CD4-positive, alpha-beta T cell treated with Interleukin-15 for 1 hour (primary cell): ENCODE measurements at regions not wholly inside any gene's neighbourhood (a gene's known extent, or its start where the extent isn't known, plus 50 kb on each side); places are given as distances from the start of the nearest gene placed in this dataset.

ENCODE experiments used
- DNase-seq: peaks from one replicate; pipeline ENCODE4 v3.0.0-alpha.2; 2020

DNA sequence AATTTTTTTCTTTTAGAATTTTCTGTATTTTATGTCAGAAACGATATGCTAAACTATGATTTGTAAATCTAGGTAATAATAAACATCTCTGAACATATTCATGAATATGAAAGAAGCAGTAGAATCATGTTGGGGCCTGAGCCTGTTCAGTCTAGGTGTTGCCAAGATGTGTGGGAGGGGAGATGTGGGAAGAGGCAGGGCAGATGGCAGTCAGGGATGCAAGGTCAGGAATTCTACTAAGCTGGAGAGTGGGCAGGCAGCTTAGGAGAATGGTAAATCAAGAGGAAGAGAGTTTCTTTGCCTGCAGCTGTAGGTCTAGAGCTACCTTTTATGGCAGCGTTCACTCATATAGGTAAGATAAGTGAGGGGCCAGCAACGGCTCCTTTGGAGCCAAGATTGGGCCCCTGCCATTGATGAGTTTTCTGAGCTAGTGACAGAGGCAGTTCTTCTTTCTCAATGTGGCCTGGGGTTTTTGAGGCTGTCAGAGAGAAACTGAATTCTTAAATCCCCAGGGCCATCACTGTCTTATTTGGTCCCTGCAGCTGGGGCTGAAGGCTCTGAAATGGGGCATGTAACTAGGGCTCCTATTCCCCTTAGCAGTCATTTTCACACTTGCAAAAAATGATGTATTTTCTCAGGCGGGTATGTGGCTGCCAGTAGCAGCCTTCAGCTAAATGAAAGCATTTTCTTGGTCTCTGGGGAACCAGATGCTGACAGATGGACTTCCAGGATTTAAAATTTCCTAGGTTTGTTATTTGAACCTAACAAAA lies 232.8 kb downstream of the PIK3C3 start:
- no peak for DNase-seq

DNA sequence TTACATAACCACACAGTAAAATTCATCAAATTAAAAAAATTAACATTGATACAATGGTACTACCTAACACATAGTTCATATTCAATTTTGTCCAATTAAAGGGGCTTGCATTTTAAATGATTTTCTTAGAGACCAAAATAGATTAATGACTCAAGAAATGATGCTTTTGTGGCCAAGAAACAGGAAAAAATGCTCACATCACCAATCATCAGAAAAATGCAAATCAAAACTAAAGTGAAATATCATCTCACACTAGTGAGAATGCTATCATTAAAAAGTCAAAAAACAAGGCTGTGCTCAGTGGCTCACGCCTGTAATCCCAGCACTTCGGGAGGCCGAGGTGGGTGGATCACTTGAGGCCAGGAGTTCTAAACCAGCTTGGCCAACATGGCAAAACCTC lies 235.6 kb downstream of the PIK3C3 start:
- no peak for DNase-seq

DNA sequence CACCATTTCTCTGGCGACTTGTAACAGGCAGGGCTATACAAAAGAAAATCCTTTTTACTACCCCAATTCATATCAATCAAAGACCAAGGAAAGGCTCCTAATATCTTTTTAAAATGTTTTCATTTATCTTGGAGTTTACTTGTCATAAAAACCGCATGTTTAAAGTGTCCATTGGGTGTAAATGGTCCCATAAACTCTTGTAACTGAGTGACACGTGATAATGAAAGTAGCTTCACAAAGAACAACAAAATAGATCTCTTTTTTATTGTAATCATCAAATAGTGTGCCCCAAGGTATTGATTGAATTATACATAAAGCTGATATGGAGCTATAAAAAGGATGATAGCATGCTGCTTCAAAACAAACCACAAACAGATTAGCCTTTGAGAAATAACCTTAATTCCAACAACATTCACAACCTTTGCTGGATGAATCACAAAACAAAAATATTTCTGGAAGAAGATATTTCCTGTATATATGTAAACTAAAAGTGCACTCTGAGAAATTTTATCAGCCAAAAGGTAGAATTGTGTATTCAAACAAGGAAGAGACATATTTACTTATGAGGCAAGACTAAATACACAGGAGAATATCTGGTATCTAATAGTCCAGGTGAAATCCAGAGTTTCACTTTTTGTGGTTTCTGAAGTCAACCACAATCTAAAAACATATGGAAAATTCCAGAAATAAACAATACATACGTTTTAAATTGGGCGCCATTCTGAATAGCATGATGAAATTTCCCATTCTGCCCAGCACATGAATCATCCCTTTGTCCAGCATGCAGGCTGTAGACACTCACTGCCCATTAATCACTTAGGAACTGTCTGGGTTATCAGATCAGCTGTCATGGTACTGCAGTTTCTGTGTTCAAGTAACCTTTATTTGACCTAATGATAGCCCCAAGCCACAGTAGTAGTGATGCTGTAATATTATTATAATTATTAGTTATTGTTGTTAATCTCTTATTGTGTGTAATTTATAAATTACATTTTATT lies 237.5 kb downstream of the PIK3C3 start:
- DNase-seq = no peak

DNA sequence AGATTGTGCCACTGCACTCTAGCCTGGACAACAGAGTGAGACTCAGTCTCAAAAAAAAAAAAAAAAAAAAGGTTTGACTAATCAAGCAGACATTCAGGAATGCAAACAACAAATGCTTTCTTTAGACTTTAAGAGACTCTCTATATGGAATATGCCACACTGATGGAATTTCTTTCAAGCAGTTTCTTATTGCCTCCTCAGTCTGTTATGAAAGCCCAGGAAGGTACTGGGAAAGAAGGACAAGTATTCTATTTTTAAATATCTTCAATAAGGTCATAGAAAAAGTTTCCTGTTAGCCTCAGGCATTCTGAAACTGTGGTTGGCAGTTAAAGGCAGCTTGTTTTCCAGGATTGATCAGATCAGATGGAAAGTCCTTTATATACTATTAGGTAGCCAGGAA lies 241.6 kb downstream of the PIK3C3 start:
- no peak for DNase-seq

DNA sequence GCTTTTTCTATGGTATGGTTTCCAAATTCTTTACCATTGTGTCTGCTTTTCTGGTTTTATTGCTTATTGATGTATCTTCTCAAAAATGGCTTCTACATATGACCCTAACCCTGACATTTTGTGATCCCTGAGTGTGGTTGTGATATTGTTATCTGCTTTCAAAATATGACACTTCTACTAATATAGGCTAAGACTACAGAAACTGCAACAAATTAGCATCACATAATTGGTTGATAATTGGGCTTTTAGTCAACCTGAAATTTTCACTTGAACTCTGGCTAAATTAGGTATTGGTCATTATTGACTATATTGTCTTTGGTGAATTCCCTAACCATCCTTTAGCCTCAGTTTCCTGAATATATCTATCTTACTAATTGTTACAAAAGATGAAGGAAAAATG lies 246.1 kb downstream of the PIK3C3 start:
- DNase-seq = no peak

DNA sequence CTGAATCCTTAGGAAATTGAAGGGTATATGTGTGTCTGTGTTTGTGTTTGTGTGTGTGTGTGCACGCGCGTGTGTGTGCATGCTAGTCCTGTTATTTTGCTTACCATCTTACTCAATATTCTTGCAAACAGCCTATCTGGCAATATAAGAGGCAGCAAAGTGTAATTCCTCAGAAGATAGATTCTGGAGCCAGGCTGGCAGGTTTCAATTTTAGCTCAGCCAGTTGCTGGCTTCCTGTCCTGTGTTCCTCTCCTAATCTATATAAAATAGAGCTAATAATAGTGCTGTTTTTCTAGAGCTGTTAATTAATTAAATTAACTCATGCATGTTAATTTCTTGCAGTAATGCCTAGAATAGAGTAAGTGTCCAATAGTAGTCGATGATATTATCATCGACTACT lies 256.2 kb downstream of the PIK3C3 start:
- no peak for DNase-seq

DNA sequence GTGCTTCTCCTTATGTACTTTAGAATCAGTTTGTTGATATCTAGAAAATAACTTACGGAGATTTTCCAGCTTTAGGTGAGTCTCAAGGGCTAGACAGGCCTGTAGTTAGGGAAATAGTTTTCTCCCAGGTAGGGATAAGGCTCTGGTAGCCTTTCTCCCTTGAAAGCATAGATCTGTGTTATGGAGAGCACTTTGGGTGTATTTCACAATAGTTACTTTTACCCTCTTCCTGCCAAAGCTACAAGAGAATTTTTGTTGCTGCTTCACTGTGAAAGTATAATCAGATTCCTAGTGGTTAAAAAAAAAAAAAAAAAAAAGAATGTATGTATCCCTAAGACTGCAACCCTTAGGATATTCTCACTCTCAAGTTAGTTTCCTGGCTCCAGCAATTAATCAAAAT lies 267.5 kb downstream of the PIK3C3 start:
- no peak for DNase-seq

DNA sequence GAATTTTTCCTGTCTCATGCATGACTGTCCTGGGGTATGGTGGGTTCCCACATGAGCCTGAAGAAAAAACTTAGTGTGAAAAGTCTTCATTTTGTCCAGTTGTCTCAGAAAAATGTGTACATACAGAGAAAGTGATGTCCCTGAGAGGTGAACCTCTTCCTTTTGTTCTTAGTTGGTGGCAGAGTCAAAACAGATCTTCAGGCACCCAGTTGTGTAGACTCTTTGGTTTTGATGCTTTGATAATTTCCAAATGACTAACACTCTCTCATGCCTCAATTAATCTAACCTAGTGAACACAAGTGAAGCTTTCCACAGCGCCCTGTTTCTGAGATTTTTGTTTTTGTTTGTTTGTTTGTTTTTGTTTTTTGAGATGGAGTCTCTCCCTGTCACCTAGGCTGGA lies 273.5 kb downstream of the PIK3C3 start:
- no peak for DNase-seq

DNA sequence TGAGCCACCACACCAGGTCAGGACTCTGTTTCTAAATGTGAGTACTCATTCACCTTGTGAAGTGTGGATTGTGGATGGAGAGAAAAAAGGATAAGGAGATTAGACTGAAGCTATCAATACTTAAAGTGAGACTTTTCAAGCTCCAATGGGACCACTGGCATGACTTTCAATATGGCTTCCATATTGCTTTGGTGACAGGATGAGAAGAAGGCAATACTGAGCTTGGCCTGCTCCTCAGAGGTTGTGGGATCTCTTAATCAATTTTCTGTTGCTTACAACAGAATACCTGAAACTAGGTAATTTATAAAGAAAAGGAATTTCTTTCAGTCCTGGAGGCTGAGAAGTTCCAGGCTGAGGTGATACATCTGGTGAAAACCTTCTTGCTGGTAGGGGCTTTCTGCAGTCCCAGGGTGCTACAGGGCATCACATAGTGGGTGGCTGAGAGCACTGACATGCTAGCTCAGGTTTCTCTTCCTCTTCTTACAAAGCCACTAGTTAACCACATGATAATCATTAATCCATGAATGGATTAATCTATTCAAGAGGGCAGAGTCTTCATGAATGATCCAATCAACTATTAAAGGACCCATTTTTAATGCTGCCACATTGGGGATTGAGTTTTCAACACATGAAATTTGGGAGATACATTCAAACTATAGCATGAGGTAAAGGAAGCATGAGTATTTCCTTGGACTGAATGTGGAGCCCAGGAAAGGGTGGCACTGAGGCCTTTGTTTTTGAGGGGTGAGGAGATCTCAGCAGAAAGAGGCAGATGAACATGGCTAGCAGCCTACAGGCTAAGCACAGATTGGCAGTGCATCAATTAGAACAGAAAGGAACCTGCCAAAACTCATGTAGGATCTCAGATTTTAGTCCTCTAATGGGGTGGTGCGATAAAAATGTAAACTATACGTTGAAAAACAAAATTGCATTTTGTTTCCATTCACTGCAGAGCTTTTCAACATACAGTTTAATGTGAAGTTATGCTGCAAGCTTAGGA lies 274.5 kb downstream of the PIK3C3 start:
- no peak for DNase-seq

DNA sequence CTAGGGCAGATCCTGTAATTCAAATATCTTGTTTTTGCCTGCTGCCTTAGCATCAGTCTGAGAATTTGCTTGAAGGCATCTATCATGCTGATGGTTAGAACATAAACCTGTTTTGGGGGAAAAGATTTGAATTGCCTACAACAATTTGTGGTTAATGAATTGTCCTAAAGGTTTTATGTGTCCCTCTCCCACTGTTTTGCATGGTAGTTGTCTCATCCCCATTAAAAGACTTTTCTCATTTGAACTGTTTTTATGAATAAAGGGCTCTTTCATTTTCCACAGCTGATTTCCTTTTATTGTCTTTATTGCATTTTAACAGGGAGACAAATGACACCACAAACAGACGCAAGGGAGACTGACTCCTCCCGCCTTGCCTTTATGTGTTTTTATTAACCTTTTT lies 275.6 kb downstream of the PIK3C3 start:
- no peak for DNase-seq

DNA sequence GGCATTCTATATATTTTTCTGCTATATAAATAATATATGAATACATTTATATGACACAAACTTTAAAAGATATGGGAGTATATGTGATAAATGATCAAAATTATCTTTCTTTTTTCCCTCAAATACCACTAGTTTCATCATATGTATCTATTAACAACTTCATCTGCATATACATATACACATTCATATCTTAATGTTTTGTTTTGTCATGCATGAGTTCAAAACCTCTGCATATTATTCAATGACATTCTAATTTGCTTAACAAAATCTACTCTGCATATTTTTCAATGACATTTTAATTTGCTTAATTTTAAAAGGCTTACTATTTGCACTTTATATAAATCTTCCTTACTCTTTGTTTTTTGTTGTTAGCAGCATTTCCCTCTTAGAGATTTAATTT lies 276.2 kb downstream of the PIK3C3 start:
- DNase-seq = no peak

DNA sequence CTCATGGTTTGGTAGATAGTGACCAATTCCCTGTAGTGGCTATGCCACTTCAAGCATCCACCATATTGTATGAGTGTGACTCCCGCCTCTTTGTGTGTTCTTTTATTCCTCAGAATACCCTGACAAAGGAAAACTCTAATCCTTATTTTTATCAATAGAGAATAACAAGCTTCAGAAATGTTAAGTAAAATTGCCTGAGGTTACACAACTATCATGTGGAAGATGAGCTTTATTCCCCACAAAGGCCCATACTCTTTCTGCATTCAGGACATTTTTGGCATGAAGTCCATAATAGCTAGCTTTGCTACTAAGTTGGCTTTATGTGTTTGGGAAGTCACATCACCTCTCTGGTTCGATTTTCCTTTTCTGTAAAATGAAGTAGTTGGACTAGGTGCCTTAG lies 276.8 kb downstream of the PIK3C3 start:
- no peak for DNase-seq

DNA sequence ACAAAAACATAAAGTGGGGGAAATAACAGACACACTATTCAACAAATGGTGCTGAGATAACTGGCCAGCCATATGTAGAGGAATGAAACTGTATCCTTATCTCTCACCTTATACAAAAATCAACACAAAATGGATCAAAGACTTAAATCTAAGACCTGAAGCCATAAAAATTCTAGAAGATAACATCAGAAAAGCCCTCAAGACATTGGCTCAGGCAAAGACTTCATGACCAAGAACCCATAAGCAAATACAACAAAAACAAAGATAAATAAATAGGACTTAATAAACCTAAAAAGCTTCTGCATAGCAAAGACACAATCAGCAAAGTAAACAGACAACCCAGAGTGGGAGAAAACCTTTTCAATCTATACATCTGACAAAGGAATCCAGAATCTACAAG lies 278.9 kb downstream of the PIK3C3 start:
- DNase-seq = no peak

DNA sequence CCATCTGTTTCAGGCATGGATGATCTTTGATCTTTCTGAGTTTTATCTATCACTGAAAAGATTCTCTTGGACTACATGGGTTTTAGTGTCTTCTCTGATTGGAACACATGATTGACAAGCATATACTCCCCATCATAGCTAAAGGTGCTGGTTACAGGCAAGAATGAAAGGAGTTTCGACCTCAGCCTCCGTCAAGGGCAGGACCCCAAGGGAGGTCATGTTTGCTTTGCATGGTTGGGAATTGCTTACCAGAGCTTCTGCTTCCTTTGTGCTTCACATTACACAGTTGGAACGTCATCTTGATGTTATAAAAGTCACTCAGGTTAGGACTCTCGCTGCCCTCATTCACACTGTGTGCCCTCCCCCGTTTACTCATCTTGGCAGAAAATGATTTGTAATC lies 287.7 kb downstream of the PIK3C3 start:
- no peak for DNase-seq

DNA sequence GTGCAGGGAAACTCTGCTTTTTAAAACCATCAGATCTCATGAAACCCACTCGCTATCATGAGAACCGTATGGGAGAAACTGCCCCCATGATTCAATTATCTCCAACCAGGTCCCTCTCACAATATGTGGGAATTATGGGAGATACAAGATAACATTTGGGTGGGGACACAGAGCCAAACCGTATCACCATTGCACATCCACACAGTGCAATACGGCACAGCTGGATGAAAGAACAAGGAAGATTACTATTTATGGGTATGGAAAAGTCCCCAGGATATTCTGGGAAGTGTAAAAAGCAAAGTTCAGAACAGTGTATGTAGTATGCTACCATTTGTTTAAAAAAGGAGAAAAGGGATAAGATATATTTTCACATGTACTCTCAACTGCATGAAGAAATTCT lies 290.1 kb downstream of the PIK3C3 start:
- DNase-seq = no peak

DNA sequence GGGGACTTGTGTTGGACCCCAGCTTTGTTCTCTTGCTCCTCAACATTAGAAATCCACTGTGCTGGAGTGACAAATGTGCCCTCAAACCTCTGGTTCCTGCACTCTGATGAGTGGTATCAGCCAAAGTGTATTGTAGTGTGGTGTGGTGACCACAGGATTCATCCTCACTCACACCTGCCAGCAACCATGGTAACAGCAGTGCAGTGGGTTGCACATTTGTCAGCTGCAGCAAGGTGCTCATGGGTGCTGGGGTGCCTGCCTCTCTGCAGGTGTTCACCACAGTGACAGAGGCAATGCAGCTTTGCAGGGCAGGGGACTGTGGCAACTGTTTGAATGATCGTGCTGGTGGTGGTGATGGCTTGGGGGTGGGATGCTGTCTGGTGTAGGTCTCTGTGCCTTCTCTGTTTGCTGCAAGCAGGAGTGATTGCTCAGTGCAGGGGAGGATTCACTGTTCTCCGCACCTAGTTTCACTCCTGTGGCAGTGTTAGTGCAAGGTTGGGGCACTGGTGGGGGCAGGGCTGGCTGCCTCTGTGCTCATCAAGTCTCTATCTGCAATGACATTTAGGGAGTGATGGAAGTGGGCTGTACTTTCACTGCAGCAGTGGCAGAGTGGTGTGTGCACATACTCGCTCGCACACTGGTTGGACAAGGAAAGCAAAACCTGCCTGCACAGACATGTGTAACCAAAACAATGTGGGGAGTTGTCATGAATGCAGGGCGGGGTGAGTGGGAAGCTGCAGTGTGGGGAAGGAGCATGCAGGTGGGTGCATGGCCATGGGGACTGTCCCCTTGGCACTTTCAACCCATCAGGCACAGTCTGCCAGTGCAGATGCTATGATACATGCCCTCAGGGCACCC lies 301.1 kb downstream of the PIK3C3 start:
- no peak for DNase-seq

DNA sequence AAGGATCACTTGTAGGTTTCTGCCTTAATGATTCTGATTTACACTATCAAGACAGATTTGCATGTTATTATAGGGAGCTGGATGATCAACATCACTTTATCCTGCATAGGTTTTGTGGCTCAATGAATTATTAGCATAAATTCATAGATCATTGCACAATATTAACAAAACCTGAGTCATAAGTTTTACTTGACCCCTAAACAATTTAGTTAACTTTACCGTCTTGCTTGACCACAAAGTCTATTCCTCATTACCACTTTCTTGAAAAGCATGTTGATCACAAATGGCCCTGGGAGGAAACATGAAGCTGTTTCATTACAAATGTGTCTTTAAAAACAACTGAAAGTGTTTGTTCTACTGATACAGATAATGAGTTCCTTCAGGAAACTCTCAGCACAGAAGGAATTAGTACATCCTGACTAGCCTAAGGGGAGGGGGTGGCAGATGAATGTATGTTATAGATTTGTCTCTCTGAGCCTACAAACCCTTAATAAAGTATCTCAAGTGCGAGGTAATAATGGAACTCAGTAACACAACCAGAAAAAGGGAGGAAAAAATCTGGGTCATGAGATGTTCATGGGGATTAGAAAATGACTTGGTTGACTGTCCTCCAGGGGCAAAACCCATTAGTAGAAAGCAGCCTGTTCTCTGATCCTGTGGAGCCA lies 303.4 kb downstream of the PIK3C3 start:
- DNase-seq = no peak

DNA sequence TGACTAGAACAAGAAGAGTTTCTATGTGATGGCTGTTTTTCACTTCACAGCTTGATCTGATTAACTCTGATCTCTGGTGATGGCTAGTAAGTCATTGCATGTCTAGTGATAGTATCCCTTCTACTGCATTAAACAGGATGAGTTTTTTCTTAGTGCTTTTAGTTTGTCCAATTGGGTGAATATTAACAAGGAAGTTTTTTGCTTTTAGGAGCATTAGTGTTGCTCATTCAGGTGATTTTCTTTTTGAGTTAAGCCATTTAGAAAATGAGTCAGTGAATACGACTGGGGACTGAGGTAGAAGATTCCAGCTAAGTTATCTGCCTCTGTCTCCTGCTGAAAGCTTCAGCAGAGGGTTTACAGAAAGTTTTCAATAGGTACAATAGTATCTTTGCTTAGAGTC lies 306.7 kb downstream of the PIK3C3 start:
- DNase-seq = no peak

DNA sequence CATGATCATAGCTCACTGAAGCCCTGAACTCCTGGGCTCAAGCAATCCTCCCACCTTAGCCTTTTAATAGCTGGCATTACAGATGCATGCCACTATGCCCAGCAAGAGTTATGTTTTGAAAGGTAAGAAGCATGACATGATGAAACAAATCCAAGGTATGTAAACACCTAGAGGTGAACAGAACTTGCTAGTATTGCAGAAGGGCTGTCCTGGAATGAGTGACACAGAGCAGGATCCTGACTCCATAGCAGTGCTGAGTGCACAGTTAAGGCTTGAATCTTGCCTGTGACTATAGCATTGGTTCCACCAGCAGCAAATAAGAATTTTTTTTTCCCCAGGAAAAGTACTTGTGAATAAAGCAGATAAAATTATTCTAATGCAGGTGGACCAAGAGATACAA lies 309.5 kb downstream of the PIK3C3 start:
- no peak for DNase-seq

DNA sequence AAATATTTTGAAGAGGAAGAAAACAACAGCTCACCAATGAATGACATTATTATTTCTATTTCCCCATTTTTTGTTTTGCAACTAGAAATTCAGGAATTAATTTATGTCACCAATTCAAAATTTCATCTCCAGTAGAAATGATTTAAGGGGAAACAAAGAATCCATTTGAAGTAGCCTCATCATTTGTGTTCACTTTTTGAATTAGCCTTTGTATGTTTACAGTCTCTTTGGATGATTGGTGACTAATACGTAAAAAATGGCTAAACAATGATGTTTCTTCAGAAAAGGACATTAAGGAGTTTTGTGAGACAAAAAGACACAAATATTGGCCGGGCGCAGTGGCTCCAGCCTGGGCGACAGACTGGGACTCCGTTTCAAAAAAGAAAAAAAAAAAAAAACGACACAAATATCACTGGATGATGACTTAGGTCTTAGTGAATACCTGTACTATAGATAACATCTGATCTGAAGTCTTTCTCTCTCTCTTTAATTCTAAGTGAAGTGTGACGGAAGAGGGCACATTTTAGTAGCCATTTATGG lies 313.2 kb downstream of the PIK3C3 start:
- DNase-seq = no peak

DNA sequence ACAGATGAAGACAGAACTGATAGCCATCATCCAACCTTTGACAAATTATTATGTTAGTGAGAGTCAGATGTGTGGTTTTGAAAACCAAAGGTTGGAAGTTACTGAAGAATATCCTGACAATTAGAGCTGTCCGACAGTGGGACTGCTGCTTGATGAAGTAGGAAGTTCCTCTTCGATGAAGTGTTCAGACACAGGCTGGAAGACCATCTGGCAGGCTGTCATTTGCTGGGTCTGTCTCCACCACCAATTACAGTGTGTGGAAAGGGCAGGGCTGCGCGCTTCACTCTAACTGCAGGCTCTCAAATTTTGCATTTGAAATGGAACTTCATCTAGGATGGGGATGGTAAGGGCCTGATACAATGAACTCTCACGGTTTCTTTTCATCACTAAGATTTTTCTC lies 313.8 kb downstream of the PIK3C3 start:
- no peak for DNase-seq
